Ovary (tissue), 7 donors: ENCODE measurements at regions not wholly inside any gene's neighbourhood (a gene's known extent, or its start where the extent isn't known, plus 50 kb on each side); places are given as distances from the start of the nearest gene placed in this dataset.

Experiments
- DNase-seq, 5 donors: peaks; one replicate each; pipeline ENCODE4 v3.0.0-alpha.2; 2019 to 2020
- H3K27ac ChIP-seq, 2 donors: fragments of 200-600 bp; one replicate each; pipeline versions ENCODE4 v1.5.1 to v1.8.0; 2019 to 2022
- H3K27me3 ChIP-seq: fragments of 200-600 bp; one replicate; pipeline ENCODE4 v1.8.0; 2022
- H3K36me3 ChIP-seq: fragments of 200-600 bp; sonication (generic); one replicate; pipeline ENCODE4 v1.5.1; 2019
- H3K4me1 ChIP-seq: one replicate; pipeline ENCODE4 v1.8.1; 2013; ENCODE audit warnings: mild to moderate bottlenecking, moderate library complexity; ENCODE audit not compliant: insufficient read depth
- H3K4me3 ChIP-seq: fragments of 200-600 bp; sonication (generic); one replicate; pipeline ENCODE4 v1.5.1; 2017
- H3K9me3 ChIP-seq, 2 donors: fragments of 200-600 bp in 1 of 2; sonication (generic) in 1 of 2; one replicate each; pipeline versions ENCODE4 v1.5.1 to v1.8.1; 2013 to 2019; ENCODE audit warnings: mild to moderate bottlenecking in 1 of 2, moderate library complexity in 1 of 2
- EP300 ChIP-seq: sonication (generic); formaldehyde crosslinking; IDR thresholded peaks from one replicate; pipeline ENCODE4 v1.6.1; 2017; ENCODE audit warnings: antibody characterized with exemption
- POLR2A ChIP-seq: fragments of 450-650 bp; IDR thresholded peaks from one replicate; pipeline ENCODE4 v1.6.1; 2017; ENCODE audit warnings: antibody characterized with exemption, mild to moderate bottlenecking, moderate library complexity
- WGBS, 3 donors: extraction: QIAGEN DNeasy Blood & Tissue Kit in 1 of 3; methylation state at CpG; one replicate each; pipeline versions ENCODE4 v1.1.5 to v1.1.7; 2013 to 2017; 5-methylcytosine and 5-hydroxymethylcytosine counted together
- intact Hi-C, 4 donors: fragments of 100-400 bp; cut with DNase I; formaldehyde crosslinking; loops; one replicate each; pipeline versions ENCODE4 v1.11.0 to v1.15.1; 2022 to 2023
- TF ChIP-seq, protein P1 (sequence below), 3 donors: fragments of 450-650 bp in 2 of 3; fragments of 200-600 bp in 1 of 3; IDR thresholded peaks; one replicate each; pipeline versions ENCODE4 v1.5.1 to v1.8.0; 2016 to 2022; ENCODE audit warnings: antibody characterized with exemption in 3 of 3, mild to moderate bottlenecking in 1 of 3
- donor health status: DM: no; HTN: no; CAD: no; lungs with moderate emphysema.
- donor health status: DM: no; HTN: no; CAD: no.
- donor health status: Bipolar disorder and iron deficiency.
- donor health status: DM: no; HTN: no; CAD: no.
- donor health status: DM: yes; HTN: yes; CAD: no.

DNA sequence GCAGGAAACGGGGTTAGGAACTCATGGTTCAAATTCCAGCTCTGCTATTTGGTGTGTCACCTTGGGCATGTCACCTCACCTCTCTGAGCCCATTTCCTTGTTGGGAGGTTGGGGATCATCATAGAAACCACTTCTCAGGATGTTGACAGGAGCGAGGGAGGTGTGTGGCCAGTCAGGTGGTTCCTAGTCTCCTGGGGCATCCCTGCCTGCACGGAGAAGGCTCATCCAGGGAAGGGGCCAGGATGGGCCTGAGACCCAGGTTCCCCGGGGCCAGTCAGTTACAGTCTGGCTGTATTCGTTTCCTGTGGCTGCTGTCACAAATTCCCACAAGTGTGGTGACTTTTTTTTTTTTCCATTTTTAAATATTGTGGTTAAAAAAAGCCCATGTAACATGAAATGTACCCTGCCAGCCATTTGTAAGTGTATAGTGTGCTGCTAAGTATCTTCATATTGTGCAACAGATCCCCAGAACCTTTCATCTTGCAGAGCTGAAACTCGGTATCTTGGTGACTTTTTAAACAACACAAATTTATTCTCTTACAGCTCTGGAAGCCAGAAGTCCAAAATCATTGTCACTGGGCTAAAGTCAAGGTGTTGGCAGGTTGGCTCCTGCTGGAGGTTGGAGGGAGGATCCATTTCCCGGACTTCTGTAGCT is 78.7 kb upstream of the UNC5A start:
- WGBS, 3 donors: 67 to 73% (median 67%) methylated on average over 7 of the region's 7 CpGs
- no peak for TF ChIP-seq POLR2A
- TF ChIP-seq EP300: no peak
- TF ChIP-seq, protein P1, sequence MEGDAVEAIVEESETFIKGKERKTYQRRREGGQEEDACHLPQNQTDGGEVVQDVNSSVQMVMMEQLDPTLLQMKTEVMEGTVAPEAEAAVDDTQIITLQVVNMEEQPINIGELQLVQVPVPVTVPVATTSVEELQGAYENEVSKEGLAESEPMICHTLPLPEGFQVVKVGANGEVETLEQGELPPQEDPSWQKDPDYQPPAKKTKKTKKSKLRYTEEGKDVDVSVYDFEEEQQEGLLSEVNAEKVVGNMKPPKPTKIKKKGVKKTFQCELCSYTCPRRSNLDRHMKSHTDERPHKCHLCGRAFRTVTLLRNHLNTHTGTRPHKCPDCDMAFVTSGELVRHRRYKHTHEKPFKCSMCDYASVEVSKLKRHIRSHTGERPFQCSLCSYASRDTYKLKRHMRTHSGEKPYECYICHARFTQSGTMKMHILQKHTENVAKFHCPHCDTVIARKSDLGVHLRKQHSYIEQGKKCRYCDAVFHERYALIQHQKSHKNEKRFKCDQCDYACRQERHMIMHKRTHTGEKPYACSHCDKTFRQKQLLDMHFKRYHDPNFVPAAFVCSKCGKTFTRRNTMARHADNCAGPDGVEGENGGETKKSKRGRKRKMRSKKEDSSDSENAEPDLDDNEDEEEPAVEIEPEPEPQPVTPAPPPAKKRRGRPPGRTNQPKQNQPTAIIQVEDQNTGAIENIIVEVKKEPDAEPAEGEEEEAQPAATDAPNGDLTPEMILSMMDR (IDR thresholded peaks at IDR 0.05): no peak
- Histone ChIP-seq H3K4me1 (peaks cover 2% of the 10 kb centered on the region), H3K9me3 (peaks cover 0 to 8% of the 10 kb centered on the region in 2 donors), H3K27me3 (no peaks in the 10 kb centered on the region), H3K27ac (no peak overlapping the region), H3K36me3 (no peaks in the 10 kb centered on the region), H3K4me3 (no peak overlapping the region)
- no peak for DNase-seq
- intact Hi-C loops: no loop called here

GRCh38 chr5:176732306-176732705 is 78.1 kb upstream of the UNC5A start:
- Histone ChIP-seq H3K27ac (no peak overlapping the region), H3K9me3 (peaks cover 0 to 8% of the 10 kb centered on the region in 2 donors), H3K36me3 (no peaks in the 10 kb centered on the region), H3K27me3 (no peaks in the 10 kb centered on the region), H3K4me1 (peaks cover 2% of the 10 kb centered on the region), H3K4me3 (no peak overlapping the region)
- no peak for TF ChIP-seq EP300
- TF ChIP-seq, protein P1 (IDR thresholded peaks at IDR 0.05): no peak
- intact Hi-C loops: no loop called here
- 75 to 79% (median 78%) methylated on average over 13 of the region's 13 CpGs for WGBS, 3 donors
- DNase-seq: no peak

DNA sequence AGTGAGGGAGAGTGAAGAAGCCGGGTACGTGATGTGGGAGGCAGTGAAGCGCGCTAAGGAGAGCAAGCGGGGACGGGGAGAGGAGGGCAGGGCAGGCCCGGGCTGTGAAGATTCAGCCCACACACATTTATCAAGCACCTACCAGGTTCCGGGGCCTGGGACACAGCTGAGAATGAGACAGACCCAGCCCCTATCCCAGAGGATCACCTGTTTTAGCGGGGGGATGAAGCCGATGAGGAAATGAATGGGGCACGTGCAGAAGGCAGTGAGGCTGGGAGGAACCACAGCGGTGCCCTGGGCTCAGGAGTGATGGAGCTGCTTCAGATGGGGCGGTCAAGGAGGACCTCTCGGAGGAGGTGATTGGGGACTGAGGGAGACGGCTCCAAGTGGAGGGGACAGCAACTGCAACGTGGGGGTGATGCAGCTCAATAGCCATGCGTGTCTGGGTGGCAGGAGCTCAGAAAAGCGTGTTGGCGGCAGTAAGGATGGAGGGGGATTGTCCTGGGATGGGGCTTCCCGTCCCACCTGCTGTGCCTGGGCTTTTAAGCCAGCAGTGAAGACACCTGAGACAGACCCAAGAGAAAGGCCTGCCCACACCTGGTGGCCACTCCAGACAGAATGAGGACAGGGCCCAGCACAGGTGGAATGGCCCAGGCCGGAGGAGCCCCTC is 77.5 kb upstream of the UNC5A start:
- Histone ChIP-seq H3K27ac (no peak overlapping the region), H3K27me3 (no peaks in the 10 kb centered on the region), H3K9me3 (peaks cover 0 to 8% of the 10 kb centered on the region in 2 donors), H3K36me3 (no peaks in the 10 kb centered on the region), H3K4me1 (peaks cover 2% of the 10 kb centered on the region), H3K4me3 (no peak overlapping the region)
- TF ChIP-seq, protein P1 (IDR thresholded peaks at IDR 0.05): no peak
- DNase-seq: peak in 1 of 5 donors; percentile 13
- 42 to 53% (median 46%) methylated on average over 21 of the region's 21 CpGs for WGBS, 3 donors
- intact Hi-C loops: no loop called here

GRCh38 chr5:176733406-176734262 is 76.7 kb upstream of the UNC5A start:
- Histone ChIP-seq H3K9me3 (peaks cover 0 to 8% of the 10 kb centered on the region in 2 donors), H3K36me3 (no peaks in the 10 kb centered on the region), H3K27me3 (no peaks in the 10 kb centered on the region), H3K4me1 (peaks cover 2% of the 10 kb centered on the region), H3K27ac (no peak overlapping the region), H3K4me3 (no peak overlapping the region)
- WGBS, 3 donors: 14 to 33% (median 20%) methylated on average over 32 of the region's 32 CpGs
- no peak for TF ChIP-seq POLR2A
- TF ChIP-seq, protein P1 (IDR thresholded peaks at IDR 0.05): no peak
- TF ChIP-seq EP300: no peak
- intact Hi-C loops: no loop called here
- peak in 1 of 5 donors; percentile 11 for DNase-seq
